ENCODE measurements at regions not wholly inside any gene's neighbourhood (a gene's known extent, or its start where the extent isn't known, plus 50 kb on each side); places are given as distances from the start of the nearest gene placed in this dataset.

DNA sequence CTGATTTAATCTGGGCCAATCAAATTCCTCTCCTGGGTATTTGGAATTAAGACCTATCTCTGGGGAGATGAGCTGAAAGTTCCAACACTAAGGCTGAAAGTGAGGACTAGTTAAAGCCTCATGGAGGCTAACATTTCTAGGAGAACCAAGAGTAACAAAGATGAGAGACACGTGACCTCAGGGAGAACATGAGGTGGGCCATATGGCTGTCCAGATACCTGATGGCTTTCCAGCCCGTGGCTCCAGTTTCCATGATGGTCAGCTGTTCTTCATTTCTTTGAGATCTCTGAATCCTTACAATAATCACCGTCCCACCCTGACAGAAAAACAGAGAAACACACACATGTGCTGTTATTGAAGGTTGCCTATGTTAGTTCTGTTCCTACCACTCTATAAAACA is 66.1 kb downstream of the LEPR start:
- no peak for DNase-seq (ENCODE audit: low spot score)
- no peak for ATAC-seq
- no peaks in the 10 kb centered on the region for H3K9me3 Mint-ChIP-seq
- no peaks in the 10 kb centered on the region for H3K36me3 Mint-ChIP-seq
- H3K27me3 Mint-ChIP-seq = no peaks in the 10 kb centered on the region
- H3K27ac Mint-ChIP-seq = no peak overlapping the region
- no peak overlapping the region for H3K4me3 Mint-ChIP-seq
- H3K4me1 Mint-ChIP-seq (ENCODE audit: low read depth in 2 of 2) = no peaks in the 10 kb centered on the region

DNA sequence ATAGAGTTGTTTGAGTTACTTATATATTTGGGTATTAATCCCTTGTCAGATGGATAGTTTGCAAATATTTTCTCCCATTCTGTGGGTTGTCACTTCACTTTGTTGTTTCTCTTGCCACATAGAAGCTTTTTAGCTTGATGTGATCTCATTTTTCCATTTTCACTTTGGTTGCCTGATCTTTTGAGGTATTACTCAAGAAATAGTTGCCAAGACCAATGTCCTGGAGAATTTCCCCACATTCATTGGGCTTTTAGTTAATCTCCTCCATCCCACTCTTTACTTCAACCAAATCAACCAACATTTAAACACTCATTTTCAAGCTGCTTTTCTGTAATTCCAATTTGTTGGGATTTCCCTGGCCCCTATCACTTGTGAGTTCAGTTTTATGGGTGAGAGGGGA is 69.0 kb downstream of the LEPR start:
- Mint-ChIP-seq H3K27me3 (peaks cover 0 to 4% of the 10 kb centered on the region in 2 donors), H3K27ac (no peak overlapping the region), H3K9me3 (no peaks in the 10 kb centered on the region), H3K36me3 (no peaks in the 10 kb centered on the region), H3K4me1 (ENCODE audit: low read depth in 2 of 2) (no peaks in the 10 kb centered on the region), H3K4me3 (no peak overlapping the region)
- ATAC-seq = no peak
- no peak for DNase-seq (ENCODE audit: low spot score)

GRCh38 chr1:65490231-65491009 is 70.0 kb downstream of the LEPR start:
- Mint-ChIP-seq H3K27ac (no peak overlapping the region), H3K27me3 (peaks cover 0 to 4% of the 10 kb centered on the region in 2 donors), H3K9me3 (no peaks in the 10 kb centered on the region), H3K4me1 (ENCODE audit: low read depth in 2 of 2) (no peaks in the 10 kb centered on the region), H3K4me3 (no peak overlapping the region), H3K36me3 (no peaks in the 10 kb centered on the region)
- no peak for DNase-seq (ENCODE audit: low spot score)
- ATAC-seq = no peak

DNA sequence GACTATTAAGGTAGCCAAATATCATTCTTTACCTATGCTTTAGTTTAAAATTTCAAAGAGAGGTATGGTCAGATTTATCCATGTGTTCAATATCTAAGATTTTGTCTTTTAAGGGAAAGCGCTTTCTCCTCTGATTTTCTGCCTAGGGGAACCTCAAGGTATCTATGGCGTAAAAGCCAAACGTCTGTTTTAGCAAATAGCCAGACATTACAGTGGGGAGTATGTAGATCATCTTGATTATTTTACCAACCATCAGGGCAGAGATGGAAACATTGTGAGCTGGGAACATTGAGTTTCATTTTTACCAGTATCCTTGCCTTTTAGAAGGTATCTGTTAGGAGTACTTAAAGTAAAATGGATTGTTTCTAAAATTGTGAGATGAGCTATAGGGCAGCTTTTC is 71.0 kb downstream of the LEPR start:
- Mint-ChIP-seq H3K27ac (no peak overlapping the region), H3K27me3 (peaks cover 0 to 4% of the 10 kb centered on the region in 2 donors)

DNA sequence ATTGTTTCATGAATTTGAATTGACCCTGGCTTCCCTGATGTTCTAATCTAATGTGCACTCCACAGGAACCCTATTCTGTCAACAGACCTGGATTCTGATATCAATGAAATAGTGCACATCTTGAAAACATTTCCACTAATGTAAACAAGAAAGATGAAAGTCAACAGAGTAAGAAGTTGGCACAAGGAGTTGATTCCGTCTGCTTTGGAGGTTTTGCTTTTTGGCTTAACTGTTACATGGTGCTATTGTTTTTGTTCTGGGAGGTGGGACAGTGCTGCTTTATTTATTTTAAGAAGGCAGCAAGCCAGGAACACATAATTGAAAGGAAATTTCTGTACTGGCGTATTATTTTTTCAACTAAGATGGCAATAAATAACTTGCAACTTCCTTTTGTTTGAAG is 73.3 kb downstream of the LEPR start:
- Mint-ChIP-seq H3K4me1 (ENCODE audit: low read depth in 2 of 2) (no peaks in the 10 kb centered on the region), H3K27me3 (peaks cover 0 to 4% of the 10 kb centered on the region in 2 donors), H3K36me3 (no peaks in the 10 kb centered on the region), H3K9me3 (no peaks in the 10 kb centered on the region), H3K27ac (no peak overlapping the region), H3K4me3 (no peak overlapping the region)
- DNase-seq (ENCODE audit: low spot score) (no peak), ATAC-seq (no peak)

More for the DNA sequence above, 71.0 kb downstream of the LEPR start:
- no peak for DNase-seq (ENCODE audit: low spot score)
- Mint-ChIP-seq H3K4me1 (ENCODE audit: low read depth in 2 of 2) (no peaks in the 10 kb centered on the region), H3K36me3 (no peaks in the 10 kb centered on the region), H3K4me3 (no peak overlapping the region), H3K9me3 (no peaks in the 10 kb centered on the region)
- ATAC-seq = no peak

GRCh38 chr1:65494671-65495070 is 74.2 kb downstream of the LEPR start:
- no peaks in the 10 kb centered on the region for H3K4me1 Mint-ChIP-seq (ENCODE audit: low read depth in 2 of 2)
- no peaks in the 10 kb centered on the region for H3K9me3 Mint-ChIP-seq
- H3K36me3 Mint-ChIP-seq = no peaks in the 10 kb centered on the region
- H3K27me3 Mint-ChIP-seq = peaks cover 0 to 4% of the 10 kb centered on the region in 2 donors
- no peak overlapping the region for H3K4me3 Mint-ChIP-seq
- DNase-seq (ENCODE audit: low spot score) (no peak), ATAC-seq (no peak)
- no peak overlapping the region for H3K27ac Mint-ChIP-seq

- no peaks in the 10 kb centered on the region for H3K9me3 Mint-ChIP-seq
- ATAC-seq (no peak), DNase-seq (ENCODE audit: low spot score) (no peak)
- H3K27ac Mint-ChIP-seq = no peak overlapping the region
- no peaks in the 10 kb centered on the region for H3K36me3 Mint-ChIP-seq
- H3K27me3 Mint-ChIP-seq = peaks cover 0 to 4% of the 10 kb centered on the region in 2 donors
- no peaks in the 10 kb centered on the region for H3K4me1 Mint-ChIP-seq (ENCODE audit: low read depth in 2 of 2)
- H3K4me3 Mint-ChIP-seq = no peak overlapping the region
Observed at GRCh38 chr1:65495137-65495536, 74.7 kb downstream of the LEPR start.

GRCh38 chr1:65497256-65497830 is 76.9 kb downstream of the LEPR start:
- H3K27me3 Mint-ChIP-seq = peaks cover 0 to 4% of the 10 kb centered on the region in 2 donors
- H3K4me1 Mint-ChIP-seq (ENCODE audit: low read depth in 2 of 2) = no peaks in the 10 kb centered on the region
- H3K9me3 Mint-ChIP-seq = no peaks in the 10 kb centered on the region
- H3K27ac Mint-ChIP-seq = no peak overlapping the region
- no peak for DNase-seq (ENCODE audit: low spot score)
- H3K36me3 Mint-ChIP-seq = no peaks in the 10 kb centered on the region
- ATAC-seq = no peak
- H3K4me3 Mint-ChIP-seq = no peak overlapping the region

DNA sequence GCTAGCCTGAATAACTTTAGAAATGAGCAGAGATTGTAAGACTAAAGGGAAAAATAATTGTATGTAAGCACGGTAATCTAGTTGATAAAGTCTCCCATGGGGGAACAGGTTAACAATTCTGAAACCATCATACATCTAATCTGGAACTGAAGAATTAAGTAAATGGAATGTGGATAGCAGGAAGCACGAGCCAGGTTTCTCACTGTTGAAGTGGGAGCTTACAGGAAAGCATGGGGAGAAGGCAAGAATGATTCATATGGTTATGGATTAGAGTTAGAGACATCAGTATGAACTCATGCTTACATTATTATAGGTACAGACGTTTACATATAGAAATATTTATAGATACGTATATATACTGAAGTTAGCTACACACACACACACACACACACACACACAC is 83.0 kb downstream of the LEPR start:
- no peaks in the 10 kb centered on the region for H3K4me1 Mint-ChIP-seq (ENCODE audit: low read depth in 2 of 2)
- no peak overlapping the region for H3K27ac Mint-ChIP-seq
- H3K27me3 Mint-ChIP-seq = no peaks in the 10 kb centered on the region

GRCh38 chr1:65504263-65504662 is 83.8 kb downstream of the LEPR start:
- no peak overlapping the region for H3K4me3 Mint-ChIP-seq
- no peak for DNase-seq (ENCODE audit: low spot score)
- no peak for ATAC-seq

More for the DNA sequence above, 83.0 kb downstream of the LEPR start:
- ATAC-seq (no peak), DNase-seq (ENCODE audit: low spot score) (no peak)
- Mint-ChIP-seq H3K4me3 (no peak overlapping the region), H3K36me3 (no peaks in the 10 kb centered on the region), H3K9me3 (no peaks in the 10 kb centered on the region)

DNA sequence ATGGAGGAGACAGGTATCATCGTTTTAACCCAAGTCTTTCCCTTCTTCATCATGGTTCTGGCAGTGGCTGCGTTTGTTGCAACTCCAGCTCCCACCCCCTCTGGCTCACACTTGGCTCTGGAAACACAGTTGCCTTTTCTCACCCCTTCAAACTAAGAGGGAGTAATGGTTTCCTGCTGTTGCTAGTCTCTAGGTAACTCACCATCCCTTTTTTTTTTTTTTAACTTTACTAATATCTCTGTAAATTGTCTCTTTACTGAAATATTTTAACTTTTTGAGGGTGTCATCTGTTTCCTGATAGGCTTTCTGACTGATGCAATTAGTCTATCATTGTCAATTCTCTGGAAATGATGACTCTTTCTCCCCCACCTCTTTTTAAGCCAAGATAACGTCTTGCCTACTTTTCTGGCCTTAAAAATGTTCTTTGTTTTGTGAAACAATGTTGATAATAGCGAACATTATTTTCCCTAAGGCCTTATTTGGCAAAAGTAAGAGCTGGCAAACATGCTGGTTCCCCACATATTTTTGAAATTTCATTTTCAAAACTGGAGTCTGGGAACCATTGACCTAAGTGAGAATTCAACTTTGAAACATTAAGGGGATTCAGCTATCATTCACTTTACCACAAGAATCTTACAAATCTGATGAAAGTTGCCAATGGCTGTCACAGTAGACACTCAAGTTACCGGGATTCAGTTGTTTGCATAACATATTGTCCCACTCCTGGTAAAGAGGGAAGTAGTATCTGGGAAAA is 85.3 kb downstream of the LEPR start:
- no peaks in the 10 kb centered on the region for H3K9me3 Mint-ChIP-seq
- H3K27ac Mint-ChIP-seq = no peak overlapping the region
- no peaks in the 10 kb centered on the region for H3K36me3 Mint-ChIP-seq
- H3K4me1 Mint-ChIP-seq (ENCODE audit: low read depth in 2 of 2) = no peaks in the 10 kb centered on the region
- H3K27me3 Mint-ChIP-seq = no peaks in the 10 kb centered on the region
- ATAC-seq (no peak), DNase-seq (ENCODE audit: low spot score) (no peak)
- no peak overlapping the region for H3K4me3 Mint-ChIP-seq

More at GRCh38 chr1:65504263-65504662, 83.8 kb downstream of the LEPR start:
- H3K9me3 Mint-ChIP-seq = no peaks in the 10 kb centered on the region
- H3K4me1 Mint-ChIP-seq (ENCODE audit: low read depth in 2 of 2) = no peaks in the 10 kb centered on the region
- no peaks in the 10 kb centered on the region for H3K36me3 Mint-ChIP-seq
- no peak overlapping the region for H3K27ac Mint-ChIP-seq
- H3K27me3 Mint-ChIP-seq = no peaks in the 10 kb centered on the region

DNA sequence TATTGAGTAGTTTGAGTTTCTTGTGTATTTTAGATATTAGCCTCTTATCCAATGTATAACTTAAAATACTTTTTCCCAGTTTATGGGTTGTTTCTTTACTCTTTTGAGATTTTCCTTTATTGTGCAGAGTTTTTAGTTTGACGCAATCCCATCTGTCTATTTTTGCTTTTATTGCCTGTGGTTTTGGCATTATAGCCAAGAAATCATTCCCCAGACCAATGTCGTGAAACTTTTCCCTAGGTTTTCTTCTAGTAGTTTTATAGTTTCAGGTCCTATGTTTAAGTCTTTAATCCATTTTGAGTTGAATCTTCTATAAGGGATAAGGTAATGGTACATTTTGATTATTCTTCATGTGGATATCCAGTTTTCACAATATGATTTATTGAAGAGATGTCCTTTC is 87.6 kb downstream of the LEPR start:
- Mint-ChIP-seq H3K9me3 (no peaks in the 10 kb centered on the region), H3K27ac (no peak overlapping the region), H3K36me3 (no peaks in the 10 kb centered on the region), H3K27me3 (no peaks in the 10 kb centered on the region), H3K4me3 (no peak overlapping the region), H3K4me1 (ENCODE audit: low read depth in 2 of 2) (no peaks in the 10 kb centered on the region)
- ATAC-seq = no peak
- DNase-seq (ENCODE audit: low spot score) = no peak

DNA sequence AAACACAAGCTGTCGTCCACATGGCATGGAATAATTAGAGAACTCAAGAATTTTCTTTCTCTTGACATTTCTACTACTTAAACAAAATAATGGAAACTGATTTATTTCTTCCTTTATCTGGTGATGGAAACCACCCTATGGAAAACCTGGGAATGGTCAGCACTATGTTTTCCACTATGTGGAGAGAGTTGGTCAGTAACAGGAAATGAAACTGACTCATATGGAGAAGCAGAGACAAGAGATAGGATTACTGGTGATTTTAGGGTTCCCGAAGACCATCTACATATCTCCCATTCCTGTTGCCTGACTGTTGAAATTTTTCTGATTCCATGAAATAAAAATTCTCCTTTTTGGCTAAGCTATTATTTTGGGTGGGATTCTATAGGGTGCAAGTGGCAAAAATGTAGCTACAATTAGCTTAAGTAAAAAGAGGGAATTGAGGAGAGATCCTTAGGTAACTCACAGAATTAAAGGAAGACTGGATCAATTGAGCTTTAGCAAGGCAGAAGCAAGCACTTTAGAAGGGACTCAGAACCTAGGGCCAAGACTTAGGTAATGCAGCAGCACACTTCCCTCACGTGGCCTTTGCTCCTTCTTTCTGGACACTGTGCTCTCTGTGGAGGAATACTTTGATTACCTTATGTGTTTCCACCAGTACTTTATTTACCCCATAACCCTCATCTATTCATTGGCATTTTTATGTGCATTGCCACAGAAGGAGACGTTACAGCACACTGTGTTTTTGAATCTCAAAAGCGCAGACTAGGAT is 89.6 kb downstream of the LEPR start:
- Mint-ChIP-seq H3K4me3 (no peak overlapping the region), H3K27me3 (no peaks in the 10 kb centered on the region), H3K36me3 (no peaks in the 10 kb centered on the region), H3K9me3 (no peaks in the 10 kb centered on the region), H3K27ac (no peak overlapping the region), H3K4me1 (ENCODE audit: low read depth in 2 of 2) (no peaks in the 10 kb centered on the region)
- ATAC-seq (no peak), DNase-seq (ENCODE audit: low spot score) (no peak)

DNA sequence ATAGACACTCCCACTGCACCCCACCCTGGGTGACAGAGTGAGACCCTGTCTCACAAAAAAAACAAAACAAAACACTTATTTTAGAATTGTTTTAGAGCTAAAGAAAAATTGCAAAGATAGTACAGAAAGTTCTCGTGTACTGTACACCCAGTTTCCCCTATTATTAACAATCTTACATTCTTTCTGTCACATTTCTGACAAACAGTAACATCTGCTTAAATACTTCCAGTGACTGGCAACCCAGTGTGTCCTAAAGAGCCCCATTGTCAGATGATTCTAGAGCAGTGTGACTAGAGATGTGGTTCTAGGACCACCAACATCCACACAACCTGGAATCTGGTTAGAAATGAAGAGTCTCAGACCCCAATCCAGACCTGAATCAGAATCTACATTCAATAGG is 90.5 kb downstream of the LEPR start:
- H3K4me3 Mint-ChIP-seq = no peak overlapping the region
- H3K9me3 Mint-ChIP-seq = no peaks in the 10 kb centered on the region
- H3K27me3 Mint-ChIP-seq = no peaks in the 10 kb centered on the region
- no peak overlapping the region for H3K27ac Mint-ChIP-seq
- DNase-seq (ENCODE audit: low spot score) (no peak), ATAC-seq (no peak)
- no peaks in the 10 kb centered on the region for H3K4me1 Mint-ChIP-seq (ENCODE audit: low read depth in 2 of 2)
- no peaks in the 10 kb centered on the region for H3K36me3 Mint-ChIP-seq
